ENCODE measurements at regions not wholly inside any gene's neighbourhood (a gene's known extent, or its start where the extent isn't known, plus 50 kb on each side); places are given as distances from the start of the nearest gene placed in this dataset.

DNA sequence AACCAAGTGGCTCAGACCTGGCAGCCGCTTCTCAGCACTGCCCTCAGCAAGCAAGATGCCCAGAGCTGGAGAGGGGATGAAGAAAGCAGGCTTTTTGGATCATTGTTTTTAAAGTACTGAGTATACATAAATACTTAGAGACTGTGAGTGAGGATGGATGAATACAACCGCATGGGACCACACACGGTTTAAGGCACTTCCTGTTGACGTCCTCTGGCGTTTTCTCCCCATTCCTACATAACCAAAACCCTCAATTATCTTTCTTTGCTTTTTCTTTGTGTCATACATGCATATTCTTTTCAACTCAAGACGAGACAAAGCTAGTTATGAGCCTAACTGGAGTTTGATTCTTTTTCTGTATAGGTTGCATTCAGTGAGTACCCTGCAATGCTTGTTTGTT lies 198.4 kb downstream of the GALR1 start:
- no peak for DNase-seq

DNA sequence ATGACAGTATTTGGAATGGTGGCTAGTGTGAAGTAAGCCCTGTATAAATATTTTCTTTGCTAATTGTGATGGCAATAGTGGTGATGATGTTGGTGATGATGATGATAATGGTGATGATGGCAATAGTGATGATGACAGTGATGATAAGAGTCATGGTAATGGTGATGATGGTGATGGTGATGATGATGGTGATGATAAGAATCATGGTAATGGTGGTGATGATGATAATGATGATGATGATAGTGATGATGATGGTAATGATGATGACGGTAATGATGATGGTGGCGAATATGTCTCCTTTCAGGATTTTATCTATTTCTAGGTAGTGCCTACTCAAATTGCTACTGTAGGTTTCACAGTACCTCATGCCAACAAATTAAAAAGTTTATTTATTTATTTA lies 205.4 kb downstream of the GALR1 start:
- no peak for DNase-seq

DNA sequence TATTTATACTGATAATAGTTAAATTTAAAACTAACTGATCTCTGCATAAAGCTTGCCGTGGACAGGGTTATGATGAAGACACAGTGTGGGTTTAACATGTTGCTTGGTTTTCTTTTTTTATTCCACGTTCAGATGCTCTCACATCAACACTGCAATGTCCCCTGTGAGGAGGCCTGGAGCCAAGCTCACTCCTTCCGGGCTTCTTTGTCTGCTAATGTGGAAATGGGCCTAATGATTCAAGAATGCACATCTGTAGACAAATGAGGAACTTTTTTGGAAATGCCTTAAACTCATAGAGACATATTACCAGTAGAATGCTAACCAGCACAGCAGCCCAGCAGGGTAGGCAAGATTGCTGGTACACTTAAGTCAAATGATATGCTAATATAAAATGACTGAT lies 208.0 kb downstream of the GALR1 start:
- no peak for DNase-seq

DNA sequence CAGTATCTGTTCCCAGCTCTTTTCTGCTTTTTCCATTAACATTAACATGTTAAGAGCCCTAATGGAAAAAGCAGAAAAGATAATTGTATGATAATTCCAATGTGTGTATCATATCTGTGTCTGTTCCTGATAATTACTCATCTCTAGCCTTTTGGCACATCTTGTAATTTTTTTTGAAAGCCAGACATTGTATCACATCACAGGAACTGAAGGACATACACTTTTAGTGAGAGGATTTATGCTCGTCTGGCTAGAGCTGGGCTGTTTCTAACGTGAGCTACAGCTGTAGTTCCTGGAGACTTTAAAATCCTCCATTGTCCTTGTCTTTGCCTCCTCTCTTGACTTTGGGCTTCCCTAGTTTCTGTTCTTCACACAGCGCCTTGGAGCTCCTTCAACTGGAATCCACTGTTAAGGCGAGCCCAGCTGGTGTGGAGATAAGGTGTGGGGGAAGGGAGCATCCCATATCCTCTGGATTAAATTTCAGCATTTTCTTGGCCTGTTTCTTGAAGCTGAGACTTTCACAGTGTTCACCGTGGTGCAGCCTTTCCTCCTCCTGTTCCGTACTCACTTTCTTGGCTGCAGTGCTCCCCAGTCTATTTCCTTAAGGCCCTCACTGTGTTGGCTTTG lies 211.5 kb downstream of the GALR1 start:
- no peak for DNase-seq

DNA sequence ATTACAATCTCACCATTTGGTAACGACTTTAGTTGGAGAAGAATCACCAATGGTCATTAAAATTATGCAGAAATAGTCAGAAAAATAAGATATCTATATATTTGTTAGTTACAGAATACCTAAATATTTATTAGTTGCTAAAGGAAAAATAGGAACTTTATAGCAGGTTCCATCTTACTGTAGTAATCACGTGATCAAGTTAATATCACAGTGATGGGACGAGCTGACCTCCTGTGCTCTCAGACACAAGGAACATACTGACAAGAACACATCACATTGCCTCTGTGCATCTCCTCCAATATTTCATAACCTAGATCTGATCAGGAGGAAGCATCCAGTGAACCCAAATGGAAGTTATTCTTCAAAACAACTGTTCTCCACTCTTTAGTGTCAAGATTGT lies 215.3 kb downstream of the GALR1 start:
- DNase-seq = no peak

DNA sequence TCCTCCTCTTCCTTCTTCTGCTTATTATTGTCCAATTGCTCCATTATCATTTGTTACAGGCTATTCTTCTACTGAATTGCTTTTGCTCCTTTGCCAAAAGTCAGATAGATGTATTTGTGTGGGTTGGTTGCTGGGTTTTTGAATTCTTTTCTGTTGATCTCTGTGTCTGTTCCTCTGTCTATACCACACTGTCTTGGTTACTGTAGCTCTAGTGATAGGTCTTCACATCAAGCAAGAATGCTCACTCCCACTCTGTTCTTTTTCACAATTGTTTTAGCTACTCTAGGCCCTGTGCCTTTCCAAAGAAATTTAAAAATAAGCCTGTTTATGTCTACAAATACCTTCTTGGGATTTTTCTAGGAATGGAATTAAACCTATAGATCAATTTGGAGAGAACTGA lies 217.2 kb downstream of the GALR1 start:
- DNase-seq = no peak

DNA sequence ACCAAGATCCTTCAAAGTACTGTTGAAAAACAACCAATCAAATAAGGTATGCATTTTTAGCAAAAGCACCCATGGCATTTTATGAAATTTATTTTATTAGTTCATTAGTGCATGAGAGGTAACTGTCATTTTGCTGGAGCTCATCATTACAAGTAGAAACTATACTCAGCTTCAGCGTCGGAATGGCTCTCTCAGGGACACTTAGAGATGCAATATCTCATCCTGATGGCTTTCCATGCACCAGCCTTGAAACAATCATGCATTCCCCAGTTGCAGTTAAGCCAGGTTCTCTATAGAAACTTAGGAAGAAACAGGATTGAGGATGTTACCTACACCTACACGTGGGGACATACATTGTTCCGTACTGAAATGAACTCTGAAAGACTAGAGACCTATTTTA lies 219.5 kb downstream of the GALR1 start:
- DNase-seq = no peak

DNA sequence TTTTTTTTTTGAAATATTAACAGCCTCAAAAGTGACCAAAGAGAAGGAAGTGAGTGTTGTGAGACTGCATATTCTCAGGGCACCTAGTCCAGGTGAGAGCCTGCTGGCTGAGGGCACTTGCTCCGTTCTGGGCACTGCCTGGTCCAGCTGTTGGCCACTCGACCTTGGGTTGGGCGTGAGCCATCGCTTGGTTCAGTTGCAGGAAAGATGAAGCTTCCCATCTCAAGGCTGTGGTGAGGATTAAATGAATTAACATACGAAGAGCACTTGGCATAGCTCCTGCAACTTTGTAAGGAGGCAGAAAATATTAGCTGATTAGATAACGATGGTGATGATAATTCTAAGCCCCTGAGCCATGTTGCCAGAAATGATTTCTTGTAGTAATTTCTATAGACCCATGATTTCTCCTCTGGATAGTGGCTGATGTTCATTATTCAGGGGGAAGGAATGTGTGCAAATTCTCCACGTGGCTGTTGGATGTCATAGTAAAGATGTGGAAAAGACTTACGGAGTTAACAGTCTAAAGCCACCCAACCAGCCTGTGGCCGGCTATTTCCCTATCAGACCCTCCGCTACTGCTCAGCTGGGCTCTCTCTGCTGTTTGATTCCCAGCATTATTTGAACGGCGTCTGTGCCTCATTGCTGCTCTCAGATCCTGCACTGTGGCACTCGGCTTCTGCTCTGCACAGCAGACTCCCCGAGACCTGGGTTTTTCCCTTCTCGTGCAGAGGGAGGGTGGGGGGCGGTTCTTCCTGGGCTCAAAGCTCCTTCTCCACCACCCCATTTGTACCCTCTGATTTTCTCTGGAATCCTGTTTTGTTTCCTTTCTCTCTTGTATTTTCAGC lies 221.1 kb downstream of the GALR1 start:
- no peak for DNase-seq

DNA sequence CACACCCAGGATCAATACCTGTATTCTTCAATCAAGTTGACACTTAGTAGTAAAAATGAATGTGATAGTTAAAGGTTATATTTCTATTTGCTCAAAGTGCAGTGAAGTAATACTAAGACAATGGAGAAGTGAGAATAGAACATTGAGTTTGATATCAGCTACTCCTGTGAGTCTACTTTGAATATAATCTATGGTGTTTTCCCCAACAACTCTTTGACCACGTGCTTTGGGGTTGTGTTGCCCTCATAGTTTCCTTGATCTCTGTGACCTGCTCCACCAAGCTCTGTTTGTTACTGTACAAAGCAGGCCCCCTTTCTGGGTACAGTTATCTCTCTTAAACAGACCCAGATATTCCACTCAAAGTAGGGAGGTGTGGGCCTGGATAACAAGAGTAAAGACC lies 222.9 kb downstream of the GALR1 start:
- DNase-seq = no peak

DNA sequence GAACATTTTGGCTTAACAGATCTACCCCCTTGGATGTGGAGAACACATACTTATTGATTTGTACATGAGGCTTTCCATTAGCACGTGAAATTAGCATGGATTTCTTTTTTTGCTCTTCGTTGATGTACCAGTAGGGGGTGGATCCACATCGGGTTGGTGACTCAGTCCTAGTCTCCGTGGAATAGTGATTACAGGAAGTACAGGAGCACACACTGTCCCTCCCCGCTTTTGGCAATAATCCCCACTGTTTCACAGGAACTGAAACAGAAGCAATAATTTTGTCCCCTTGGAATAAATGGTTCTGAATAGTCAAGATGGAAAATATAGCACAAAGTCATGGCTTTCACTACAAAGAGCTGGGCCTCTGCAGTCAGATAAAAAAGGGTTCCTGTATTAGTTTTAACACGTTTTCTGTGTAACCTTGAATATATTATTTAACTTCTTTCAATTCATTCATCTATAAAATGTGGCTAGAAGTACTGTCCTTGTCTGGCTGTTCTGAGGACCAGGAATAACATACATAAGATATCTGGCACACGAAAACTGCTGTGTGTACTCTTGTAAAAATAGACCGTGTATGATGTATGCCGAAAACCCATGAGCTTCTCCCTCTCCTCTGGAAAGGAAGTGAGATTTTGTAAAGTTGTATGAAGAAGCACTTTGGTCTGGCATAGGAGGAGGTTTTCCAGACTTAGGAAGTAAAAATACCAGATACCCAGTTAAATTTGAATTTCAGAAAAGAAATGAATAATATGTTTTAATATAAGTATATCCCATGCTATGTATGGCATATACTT lies 229.2 kb downstream of the GALR1 start:
- DNase-seq = no peak

DNA sequence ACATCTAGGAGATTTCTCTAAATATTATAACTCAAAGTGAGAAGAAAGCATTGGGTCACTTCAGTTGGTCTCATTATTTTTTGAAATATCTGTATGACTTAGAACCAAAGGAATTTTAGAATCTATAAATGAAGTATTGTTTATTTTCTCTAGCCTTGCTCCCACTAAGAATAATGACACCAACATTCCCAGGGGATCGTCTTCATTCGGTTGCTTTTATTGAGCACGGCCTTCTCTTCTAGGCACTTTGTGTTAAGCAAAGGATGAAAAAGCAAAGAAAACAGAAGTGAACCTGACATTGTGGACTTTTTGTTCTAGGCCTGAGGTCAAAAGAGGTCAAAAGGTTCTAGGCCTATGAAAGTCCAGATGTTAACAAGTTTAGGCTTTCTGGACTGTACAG lies 231.9 kb downstream of the GALR1 start:
- DNase-seq = no peak

DNA sequence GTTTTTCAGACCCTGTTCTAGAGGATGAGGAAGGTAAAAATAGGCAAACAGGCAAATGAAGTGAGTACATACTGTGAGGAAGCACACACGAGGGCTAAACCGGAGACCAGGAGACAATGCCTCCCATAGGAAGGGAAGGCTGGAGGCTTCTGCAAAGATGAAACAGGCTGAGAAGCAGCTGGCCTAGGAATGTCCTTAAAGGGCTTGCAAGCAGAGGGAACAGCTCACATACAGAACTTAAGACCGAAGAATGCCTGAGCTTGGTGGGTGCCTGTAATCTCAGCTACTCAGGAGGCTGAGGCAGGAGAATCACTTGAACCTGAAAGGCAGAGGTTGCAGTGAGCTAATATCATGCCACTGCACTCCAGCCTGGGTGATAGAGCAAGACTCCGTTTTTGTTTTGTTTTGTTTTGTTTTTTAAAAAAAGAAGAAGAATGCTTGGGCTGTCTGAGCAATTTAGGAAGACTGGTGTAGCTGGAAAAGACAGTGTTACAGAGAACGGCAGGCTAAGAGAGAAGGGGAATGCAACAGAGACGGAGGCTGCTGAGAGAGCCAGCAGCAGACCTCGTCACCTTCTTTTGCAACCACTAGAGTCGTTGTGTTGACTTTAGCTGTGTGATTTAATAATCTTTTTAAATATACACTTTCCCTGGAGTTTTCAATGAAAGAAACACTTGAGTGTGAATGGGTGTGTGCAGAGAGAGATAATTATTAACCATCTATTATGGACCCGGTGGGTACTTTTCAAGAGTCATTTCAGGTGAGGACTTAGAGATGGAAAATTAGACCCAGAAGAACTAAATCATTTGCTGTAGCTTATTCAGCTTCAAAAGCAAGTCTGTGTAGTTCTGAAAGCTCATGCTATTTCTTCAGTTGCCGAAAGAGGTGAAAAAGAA lies 232.8 kb downstream of the GALR1 start:
- no peak for DNase-seq

DNA sequence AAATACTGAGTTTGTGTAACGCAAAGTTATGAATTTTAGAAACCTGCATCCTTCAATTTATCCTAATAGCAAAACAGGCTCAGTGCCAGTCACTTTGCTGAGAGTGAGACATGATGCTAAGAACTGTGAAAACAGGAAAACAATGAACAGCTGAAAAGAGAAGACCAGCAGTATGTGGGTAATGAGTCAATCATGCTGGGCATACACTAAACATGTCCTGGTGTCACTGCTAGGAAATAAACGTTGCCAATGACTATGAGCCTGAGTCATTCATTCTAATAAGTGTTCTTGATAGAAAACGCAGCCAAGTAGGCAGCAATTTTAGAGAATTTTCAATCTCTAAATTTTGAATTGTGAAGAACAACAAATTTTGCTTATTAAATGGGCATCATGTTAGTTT lies 237.3 kb downstream of the GALR1 start:
- no peak for DNase-seq

DNA sequence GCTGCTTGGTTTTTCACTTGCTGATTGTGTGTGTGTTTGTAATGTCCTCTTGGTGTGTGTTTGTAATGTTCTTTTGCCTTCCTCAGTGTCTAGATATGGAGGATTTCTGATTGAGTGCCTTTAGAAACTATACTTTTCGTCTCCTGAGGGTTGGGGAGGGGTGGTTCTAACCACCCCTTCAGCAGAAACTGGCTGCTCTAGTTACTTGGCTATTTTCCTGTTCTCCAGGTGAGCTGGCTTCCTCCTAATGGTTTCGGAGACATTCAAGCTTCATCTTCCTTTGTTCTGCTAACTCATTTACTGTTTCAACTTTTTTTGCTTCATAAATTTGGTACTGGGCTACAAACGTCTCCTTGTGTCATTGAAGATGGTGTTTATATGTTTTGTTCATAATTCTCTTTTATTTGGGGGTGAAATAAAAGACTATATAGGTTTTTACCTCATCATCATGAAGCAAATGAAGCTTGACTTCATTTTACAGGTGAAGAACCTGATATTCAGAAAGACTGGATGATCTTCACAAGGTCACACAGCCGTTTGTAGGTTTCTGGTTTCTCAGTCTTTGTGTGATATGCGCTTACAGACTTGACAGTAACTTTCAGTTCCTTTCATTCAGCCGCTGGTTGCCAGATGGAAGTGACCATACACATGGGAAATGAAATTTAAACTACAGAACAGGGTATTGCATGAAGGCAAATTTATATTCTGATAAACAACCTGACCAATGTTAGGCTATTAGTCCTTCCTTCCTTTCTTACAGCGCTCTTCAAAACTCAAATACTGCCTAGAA lies 238.5 kb downstream of the GALR1 start:
- DNase-seq = no peak

DNA sequence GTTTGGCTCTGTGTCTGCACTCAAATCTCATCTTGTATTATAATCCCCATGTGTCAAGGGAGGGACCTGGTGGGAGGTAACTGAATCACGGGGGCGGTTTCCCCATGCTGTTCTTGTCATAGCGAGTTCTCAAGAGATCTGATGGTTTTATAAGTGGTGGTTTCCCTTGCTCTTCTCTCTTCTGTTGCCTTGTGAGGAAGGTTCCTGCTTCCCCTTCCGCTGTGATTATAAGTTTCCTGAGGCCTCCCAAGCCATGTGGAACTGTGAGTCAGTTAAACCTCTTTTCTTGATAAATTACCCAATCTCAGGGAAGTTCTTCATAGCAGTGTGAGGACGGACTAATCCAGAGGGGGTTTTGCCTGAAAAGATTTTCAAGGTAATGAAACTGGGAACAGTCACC lies 245.4 kb downstream of the GALR1 start:
- DNase-seq = no peak

DNA sequence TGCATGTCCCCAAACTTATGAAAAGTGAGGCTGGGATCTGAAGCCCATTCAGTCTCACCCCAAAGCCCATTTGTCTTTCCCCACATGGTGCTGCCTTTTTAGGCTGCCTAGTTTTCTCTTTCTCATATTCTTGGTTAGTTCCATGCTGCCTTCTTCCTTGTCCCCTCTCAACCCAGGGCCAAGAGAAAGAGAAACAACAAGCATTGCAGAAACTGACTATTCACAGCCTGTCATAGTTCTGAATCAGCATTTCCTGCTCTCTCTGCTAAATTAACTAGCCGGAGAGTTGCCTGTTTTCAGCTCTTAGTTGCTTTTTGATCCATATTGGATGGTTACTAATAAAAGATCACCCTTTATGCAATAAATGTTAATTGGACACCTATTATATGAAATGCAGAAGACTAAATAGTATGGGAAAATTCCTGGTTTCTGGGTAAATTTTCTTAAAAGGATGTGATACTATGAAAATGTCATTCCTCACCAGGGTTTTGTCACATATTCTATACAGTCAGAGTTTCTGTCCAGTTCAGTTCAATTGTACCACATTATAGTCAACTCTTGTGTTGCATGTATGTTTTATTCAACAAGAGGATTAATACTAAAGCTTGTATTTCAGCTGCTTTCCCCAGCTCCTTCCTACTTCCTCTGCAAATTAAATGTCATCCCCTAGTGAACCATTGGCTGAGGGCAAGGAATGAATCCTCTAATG lies 246.5 kb downstream of the GALR1 start:
- no peak for DNase-seq

DNA sequence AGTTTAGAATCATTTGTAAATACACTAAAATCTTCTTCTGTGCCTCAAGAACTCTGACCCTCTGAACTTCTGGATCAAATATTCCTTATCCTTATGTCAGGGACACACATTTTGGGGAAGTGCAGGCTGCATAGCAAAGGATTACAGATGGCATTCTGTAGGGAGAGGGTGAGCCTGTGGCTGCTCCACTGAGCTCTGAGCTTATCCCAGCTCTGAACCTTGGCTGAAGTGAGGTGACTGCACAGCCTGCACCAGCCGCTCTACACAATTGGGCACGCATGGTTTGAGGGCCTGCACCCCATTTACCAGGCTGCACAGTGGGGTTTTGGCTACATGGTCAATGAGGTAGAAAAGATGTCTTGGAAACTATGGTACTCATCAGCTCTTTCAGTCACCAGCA lies 251.6 kb downstream of the GALR1 start:
- no peak for DNase-seq

DNA sequence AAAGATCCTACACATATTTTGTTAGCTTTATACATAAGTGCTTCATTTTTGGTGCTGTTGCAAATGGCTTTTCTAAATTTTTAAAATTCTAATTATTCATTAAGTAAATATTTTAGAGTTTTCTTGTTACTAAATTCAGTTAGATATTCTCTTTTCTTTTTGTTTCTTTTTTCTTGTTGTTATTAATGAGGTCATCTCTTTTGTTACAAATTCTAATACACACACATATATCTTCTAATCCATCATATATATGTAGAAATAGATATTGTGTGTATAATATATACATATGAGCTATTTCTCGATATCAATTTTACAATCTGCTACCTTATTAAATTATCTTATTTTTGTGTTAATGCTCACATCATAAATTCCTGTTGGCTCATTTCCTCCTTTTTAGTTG lies 255.9 kb downstream of the GALR1 start:
- no peak for DNase-seq

DNA sequence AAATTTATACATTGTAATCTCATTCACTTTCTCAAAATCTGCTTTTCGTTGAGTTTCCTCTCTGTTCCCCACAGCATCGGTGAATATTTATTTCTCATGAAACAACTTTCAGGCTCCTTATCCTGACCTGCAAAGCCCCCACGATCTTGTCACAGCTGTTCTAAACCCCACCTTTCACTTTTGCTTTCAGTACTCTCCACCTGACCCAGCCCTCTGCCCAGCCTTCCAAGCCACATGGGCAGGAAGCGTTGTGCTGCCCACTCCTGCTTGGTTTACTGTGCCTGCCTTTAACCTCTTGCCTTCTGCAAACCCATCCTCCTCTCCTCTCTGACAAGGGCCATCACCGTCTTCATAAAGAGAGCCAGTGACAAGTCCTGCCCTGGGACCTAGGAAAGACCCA lies 262.5 kb downstream of the GALR1 start:
- no peak for DNase-seq

DNA sequence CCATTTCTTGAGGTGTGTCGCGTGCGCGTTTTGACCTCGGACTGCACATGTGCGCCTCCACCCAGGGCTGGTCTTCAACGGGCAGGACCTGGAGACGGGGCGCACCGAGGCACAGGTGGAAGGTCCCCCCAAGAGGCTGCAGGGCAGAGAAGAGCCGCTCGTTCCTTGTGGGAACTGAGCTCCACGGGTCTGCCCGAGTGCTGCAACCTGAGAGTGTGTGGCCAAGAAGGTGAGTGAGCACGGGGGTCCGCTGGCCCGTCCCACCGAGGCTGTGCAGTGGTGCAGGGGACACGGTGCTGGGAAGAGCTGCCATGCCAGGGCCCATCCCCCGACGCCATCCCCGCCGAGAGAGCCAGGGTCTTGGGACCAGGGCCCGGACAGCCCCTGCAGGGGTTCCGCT lies 268.3 kb downstream of the GALR1 start:
- DNase-seq = no peak

DNA sequence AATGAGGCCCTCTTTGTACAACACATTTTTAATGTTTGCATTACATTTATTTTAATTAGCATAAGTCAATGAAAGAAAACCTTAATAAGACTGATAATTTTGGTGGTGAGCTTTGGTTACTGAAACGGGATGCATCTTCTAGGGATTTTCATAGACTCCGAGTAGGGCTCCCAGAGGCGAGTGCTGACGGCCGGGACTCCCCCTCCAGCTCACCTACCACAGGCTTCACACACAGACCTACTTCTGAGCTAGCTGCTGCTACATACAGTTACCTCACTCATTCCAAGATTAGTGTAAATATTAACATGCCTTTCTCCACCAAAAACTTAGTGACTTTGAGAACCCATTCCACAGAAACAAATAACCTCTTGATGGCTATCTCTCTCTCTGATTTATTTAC lies 271.1 kb downstream of the GALR1 start:
- no peak for DNase-seq
